Liver (tissue), 3 donors: ENCODE measurements at regions not wholly inside any gene's neighbourhood (a gene's known extent, or its start where the extent isn't known, plus 50 kb on each side); places are given as distances from the start of the nearest gene placed in this dataset.

Experiments
- FOXA1 ChIP-seq: IDR thresholded peaks from 2 replicates; pipeline ENCODE4 v1.6.1; 2016; ENCODE audit warnings: antibody characterized with exemption
- GABPA ChIP-seq, 2 donors: IDR thresholded peaks in 1 of 2; conservative IDR thresholded peaks in 1 of 2; 2 replicates each; pipeline ENCODE4 v1.6.1; 2016; ENCODE audit warnings: antibody characterized with exemption in 2 of 2, mild to moderate bottlenecking in 1 of 2, moderate library complexity in 1 of 2
- HNF4A ChIP-seq, 2 donors: conservative IDR thresholded peaks; 2 replicates each; pipeline ENCODE4 v1.6.1; 2016; ENCODE audit warnings: antibody characterized with exemption in 2 of 2, mild to moderate bottlenecking in 2 of 2
- RAD21 ChIP-seq, 2 donors: IDR thresholded peaks; 2 replicates each; pipeline ENCODE4 v1.6.1; 2016; ENCODE audit warnings: antibody characterized with exemption in 2 of 2, mild to moderate bottlenecking in 2 of 2
- RXRA ChIP-seq, 2 donors: IDR thresholded peaks; 2 replicates each; pipeline ENCODE4 v1.6.1; 2017 to 2018; ENCODE audit warnings: antibody characterized with exemption in 2 of 2, mild to moderate bottlenecking in 1 of 2
- SP1 ChIP-seq: IDR thresholded peaks from 2 replicates; pipeline ENCODE4 v1.6.1; 2018; ENCODE audit warnings: antibody characterized with exemption, mild to moderate bottlenecking
- ZBTB33 ChIP-seq: IDR thresholded peaks from 2 replicates; pipeline ENCODE4 v1.6.1; 2016; ENCODE audit warnings: antibody characterized with exemption
- TF ChIP-seq, protein P1 (sequence below): fragments of 150-350 bp; IDR thresholded peaks from 2 replicates; pipeline ENCODE4 v1.5.1; 2017; ENCODE audit warnings: improper control_type of control experiment, low read depth, low read length; ENCODE audit not compliant: missing input control
- TF ChIP-seq, protein P2 (sequence below): IDR thresholded peaks from 2 replicates; pipeline ENCODE4 v1.6.1; 2016; ENCODE audit warnings: antibody characterized with exemption
- TF ChIP-seq, protein P3 (sequence below): IDR thresholded peaks from 2 replicates; pipeline ENCODE4 v1.6.1; 2016; ENCODE audit warnings: antibody characterized with exemption
- TF ChIP-seq, protein P4 (sequence below): IDR thresholded peaks from 2 replicates; pipeline ENCODE4 v1.6.1; 2016; ENCODE audit warnings: antibody characterized with exemption, mild to moderate bottlenecking
- donor health status: healthy.
- donor health status: healthy.

- TF ChIP-seq, protein P1, sequence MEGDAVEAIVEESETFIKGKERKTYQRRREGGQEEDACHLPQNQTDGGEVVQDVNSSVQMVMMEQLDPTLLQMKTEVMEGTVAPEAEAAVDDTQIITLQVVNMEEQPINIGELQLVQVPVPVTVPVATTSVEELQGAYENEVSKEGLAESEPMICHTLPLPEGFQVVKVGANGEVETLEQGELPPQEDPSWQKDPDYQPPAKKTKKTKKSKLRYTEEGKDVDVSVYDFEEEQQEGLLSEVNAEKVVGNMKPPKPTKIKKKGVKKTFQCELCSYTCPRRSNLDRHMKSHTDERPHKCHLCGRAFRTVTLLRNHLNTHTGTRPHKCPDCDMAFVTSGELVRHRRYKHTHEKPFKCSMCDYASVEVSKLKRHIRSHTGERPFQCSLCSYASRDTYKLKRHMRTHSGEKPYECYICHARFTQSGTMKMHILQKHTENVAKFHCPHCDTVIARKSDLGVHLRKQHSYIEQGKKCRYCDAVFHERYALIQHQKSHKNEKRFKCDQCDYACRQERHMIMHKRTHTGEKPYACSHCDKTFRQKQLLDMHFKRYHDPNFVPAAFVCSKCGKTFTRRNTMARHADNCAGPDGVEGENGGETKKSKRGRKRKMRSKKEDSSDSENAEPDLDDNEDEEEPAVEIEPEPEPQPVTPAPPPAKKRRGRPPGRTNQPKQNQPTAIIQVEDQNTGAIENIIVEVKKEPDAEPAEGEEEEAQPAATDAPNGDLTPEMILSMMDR, result no peak
- TF ChIP-seq, protein P2, sequence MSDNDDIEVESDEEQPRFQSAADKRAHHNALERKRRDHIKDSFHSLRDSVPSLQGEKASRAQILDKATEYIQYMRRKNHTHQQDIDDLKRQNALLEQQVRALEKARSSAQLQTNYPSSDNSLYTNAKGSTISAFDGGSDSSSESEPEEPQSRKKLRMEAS, result no peak
- TF ChIP-seq SP1 (no peak), HNF4A (conservative IDR thresholded peaks at IDR 0.05) (no peak), FOXA1 (no peak), GABPA (IDR thresholded peaks at IDR 0.05 in 1 of 2, conservative IDR thresholded peaks at IDR 0.05 in 1 of 2) (no peak), ZBTB33 (no peak), RAD21 (IDR thresholded peaks at IDR 0.05) (no peak), RXRA (IDR thresholded peaks at IDR 0.05) (no peak)
- TF ChIP-seq, protein P3, sequence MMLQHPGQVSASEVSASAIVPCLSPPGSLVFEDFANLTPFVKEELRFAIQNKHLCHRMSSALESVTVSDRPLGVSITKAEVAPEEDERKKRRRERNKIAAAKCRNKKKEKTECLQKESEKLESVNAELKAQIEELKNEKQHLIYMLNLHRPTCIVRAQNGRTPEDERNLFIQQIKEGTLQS, result no peak
- TF ChIP-seq, protein P4, sequence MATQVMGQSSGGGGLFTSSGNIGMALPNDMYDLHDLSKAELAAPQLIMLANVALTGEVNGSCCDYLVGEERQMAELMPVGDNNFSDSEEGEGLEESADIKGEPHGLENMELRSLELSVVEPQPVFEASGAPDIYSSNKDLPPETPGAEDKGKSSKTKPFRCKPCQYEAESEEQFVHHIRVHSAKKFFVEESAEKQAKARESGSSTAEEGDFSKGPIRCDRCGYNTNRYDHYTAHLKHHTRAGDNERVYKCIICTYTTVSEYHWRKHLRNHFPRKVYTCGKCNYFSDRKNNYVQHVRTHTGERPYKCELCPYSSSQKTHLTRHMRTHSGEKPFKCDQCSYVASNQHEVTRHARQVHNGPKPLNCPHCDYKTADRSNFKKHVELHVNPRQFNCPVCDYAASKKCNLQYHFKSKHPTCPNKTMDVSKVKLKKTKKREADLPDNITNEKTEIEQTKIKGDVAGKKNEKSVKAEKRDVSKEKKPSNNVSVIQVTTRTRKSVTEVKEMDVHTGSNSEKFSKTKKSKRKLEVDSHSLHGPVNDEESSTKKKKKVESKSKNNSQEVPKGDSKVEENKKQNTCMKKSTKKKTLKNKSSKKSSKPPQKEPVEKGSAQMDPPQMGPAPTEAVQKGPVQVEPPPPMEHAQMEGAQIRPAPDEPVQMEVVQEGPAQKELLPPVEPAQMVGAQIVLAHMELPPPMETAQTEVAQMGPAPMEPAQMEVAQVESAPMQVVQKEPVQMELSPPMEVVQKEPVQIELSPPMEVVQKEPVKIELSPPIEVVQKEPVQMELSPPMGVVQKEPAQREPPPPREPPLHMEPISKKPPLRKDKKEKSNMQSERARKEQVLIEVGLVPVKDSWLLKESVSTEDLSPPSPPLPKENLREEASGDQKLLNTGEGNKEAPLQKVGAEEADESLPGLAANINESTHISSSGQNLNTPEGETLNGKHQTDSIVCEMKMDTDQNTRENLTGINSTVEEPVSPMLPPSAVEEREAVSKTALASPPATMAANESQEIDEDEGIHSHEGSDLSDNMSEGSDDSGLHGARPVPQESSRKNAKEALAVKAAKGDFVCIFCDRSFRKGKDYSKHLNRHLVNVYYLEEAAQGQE, result no peak
Observed at GRCh38 chr2:121147766-121148165, 137.2 kb downstream of the TFCP2L1 start.
